Ishikawa (cell line): ENCODE measurements at regions not wholly inside any gene's neighbourhood (a gene's known extent, or its start where the extent isn't known, plus 50 kb on each side); places are given as distances from the start of the nearest gene placed in this dataset.

Experiments
- CEBPB ChIP-seq: IDR thresholded peaks from 2 replicates; pipeline ENCODE4 v1.6.1; 2012
- CREB1 ChIP-seq: IDR thresholded peaks from 2 replicates; pipeline ENCODE4 v1.6.1; 2012; ENCODE audit warnings: low read depth
- EGR1 ChIP-seq: IDR thresholded peaks from 2 replicates; pipeline ENCODE4 v1.6.1; 2012
- EP300 ChIP-seq: IDR thresholded peaks from 2 replicates; pipeline ENCODE4 v1.6.1; 2012; ENCODE audit warnings: borderline replicate concordance
- FOXM1 ChIP-seq: IDR thresholded peaks from 2 replicates; pipeline ENCODE4 v1.6.1; 2012; ENCODE audit warnings: low read depth, borderline replicate concordance
- NFIC ChIP-seq: IDR thresholded peaks from 2 replicates; pipeline ENCODE4 v1.6.1; 2012
- RAD21 ChIP-seq: IDR thresholded peaks from 2 replicates; pipeline ENCODE4 v1.6.1; 2012; ENCODE audit warnings: low read depth
- REST ChIP-seq: IDR thresholded peaks from 2 replicates; pipeline ENCODE4 v1.6.1; 2012; ENCODE audit warnings: low read depth, mild to moderate bottlenecking
- TAF1 ChIP-seq: IDR thresholded peaks from 2 replicates; pipeline ENCODE4 v1.6.1; 2012; ENCODE audit warnings: low read depth, mild to moderate bottlenecking
- TCF12 ChIP-seq: IDR thresholded peaks from 2 replicates; pipeline ENCODE4 v1.6.1; 2012; ENCODE audit warnings: low read depth
- TEAD4 ChIP-seq: IDR thresholded peaks from 2 replicates; pipeline ENCODE4 v1.6.1; 2012
- YY1 ChIP-seq: IDR thresholded peaks from 2 replicates; pipeline ENCODE4 v1.6.1; 2012; ENCODE audit warnings: low read depth
- ZBTB7A ChIP-seq: IDR thresholded peaks from 2 replicates; pipeline ENCODE4 v1.6.1; 2012; ENCODE audit warnings: low read depth
- TF ChIP-seq, protein P1 (sequence below): IDR thresholded peaks from 2 replicates; pipeline ENCODE4 v1.6.1; 2012
- TF ChIP-seq, protein P2 (sequence below): IDR thresholded peaks from 2 replicates; pipeline ENCODE4 v1.6.1; 2012

GRCh38 chr2:239858179-239858578 lies 167.0 kb downstream of the NDUFA10 start:
- TF ChIP-seq EGR1 (no peak), NFIC (no peak), YY1 (no peak), CEBPB (no peak), CREB1 (no peak), EP300 (no peak), RAD21 (no peak), FOXM1 (no peak), REST (no peak), ZBTB7A (no peak), TAF1 (no peak), TEAD4 (no peak), TCF12 (no peak)
- TF ChIP-seq, protein P1, sequence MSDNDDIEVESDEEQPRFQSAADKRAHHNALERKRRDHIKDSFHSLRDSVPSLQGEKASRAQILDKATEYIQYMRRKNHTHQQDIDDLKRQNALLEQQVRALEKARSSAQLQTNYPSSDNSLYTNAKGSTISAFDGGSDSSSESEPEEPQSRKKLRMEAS = no peak
- TF ChIP-seq, protein P2, sequence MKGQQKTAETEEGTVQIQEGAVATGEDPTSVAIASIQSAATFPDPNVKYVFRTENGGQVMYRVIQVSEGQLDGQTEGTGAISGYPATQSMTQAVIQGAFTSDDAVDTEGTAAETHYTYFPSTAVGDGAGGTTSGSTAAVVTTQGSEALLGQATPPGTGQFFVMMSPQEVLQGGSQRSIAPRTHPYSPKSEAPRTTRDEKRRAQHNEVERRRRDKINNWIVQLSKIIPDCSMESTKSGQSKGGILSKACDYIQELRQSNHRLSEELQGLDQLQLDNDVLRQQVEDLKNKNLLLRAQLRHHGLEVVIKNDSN = no peak

DNA sequence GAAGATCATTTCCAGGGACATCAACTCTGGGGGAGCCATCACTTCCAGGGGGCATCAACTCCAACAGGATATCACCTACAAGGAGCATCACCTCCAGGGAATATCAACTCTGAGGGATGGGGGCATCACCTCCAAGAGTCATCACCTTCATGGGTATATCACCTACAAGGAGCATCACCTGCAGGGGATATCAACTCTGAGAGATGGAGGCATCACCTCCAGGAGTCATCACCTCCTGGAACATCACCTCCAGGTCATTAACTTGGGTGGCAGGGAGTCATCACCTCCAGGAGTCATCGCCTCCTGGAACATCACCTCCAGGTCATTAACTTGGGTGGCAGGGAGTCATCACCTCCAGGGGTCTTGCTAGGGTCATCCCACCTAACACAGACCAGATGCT lies 167.6 kb downstream of the NDUFA10 start:
- TF ChIP-seq TCF12 = no peak
- no peak for TF ChIP-seq RAD21
- TF ChIP-seq REST = no peak
- no peak for TF ChIP-seq CREB1
- TF ChIP-seq EP300 = no peak
- TF ChIP-seq, protein P1 = no peak
- no peak for TF ChIP-seq YY1

DNA sequence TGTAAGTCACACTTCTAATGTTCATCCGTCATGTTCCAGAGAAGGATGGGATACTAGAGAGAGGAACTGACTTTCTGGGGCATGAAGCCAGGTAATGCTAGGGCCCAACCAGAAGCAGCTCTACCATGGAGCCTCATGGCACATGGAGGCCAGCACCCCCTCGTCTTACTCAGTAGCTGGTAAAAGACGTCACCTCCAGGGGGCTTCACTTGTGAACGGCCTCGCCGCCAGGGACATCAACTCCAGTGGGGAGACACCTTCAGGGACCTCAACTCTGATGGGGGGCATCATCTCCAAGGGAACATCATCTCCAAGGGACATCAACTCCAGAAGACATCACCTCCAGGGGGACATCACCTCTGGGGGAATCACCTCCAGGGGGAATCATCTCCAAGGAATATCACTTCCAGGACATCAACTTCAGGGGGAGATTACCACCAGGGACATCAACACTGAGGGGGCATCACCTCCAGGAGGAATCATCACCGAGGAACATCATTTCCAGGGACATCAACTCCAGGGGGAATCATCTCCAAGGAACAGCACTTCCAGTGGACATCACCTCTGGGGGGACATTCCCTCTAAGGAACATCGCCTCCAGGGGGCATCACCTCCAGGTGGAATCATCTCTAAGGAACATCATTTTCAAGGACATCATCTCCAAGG lies 168.4 kb downstream of the NDUFA10 start:
- TF ChIP-seq, protein P1 = no peak
- TF ChIP-seq FOXM1 = no peak
- TF ChIP-seq ZBTB7A = no peak
- no peak for TF ChIP-seq EGR1
- TF ChIP-seq, protein P2 = no peak
- no peak for TF ChIP-seq TCF12

GRCh38 chr2:239855863-239856587 lies 169.1 kb downstream of the NDUFA10 start:
- TF ChIP-seq, protein P1 = no peak
- no peak for TF ChIP-seq EP300
- TF ChIP-seq TCF12 = no peak
- TF ChIP-seq YY1 = no peak
- TF ChIP-seq RAD21 = no peak
- TF ChIP-seq NFIC = no peak
- TF ChIP-seq CREB1 = no peak
- TF ChIP-seq FOXM1 = no peak
- no peak for TF ChIP-seq REST
- TF ChIP-seq TAF1 = no peak
- no peak for TF ChIP-seq TEAD4
- no peak for TF ChIP-seq EGR1
- TF ChIP-seq, protein P2 = no peak
- TF ChIP-seq ZBTB7A = no peak
- TF ChIP-seq CEBPB = no peak
